ENCODE measurements at regions not wholly inside any gene's neighbourhood (a gene's known extent, or its start where the extent isn't known, plus 50 kb on each side); places are given as distances from the start of the nearest gene placed in this dataset.

GRCh38 chrX:80331285-80331684 lies 89.0 kb upstream of the TENT5D start:
- no peak for TF ChIP-seq CTCF (IDR thresholded peaks at IDR 0.05)
- no peak for TF ChIP-seq EP300 (IDR thresholded peaks at IDR 0.05; ENCODE audit: borderline replicate concordance in 1 of 2, low read depth in 1 of 2, low read length in 1 of 2)
- TF ChIP-seq REST (IDR thresholded peaks at IDR 0.05; ENCODE audit: low read depth, low read length): no peak
- TF ChIP-seq RCOR1 (IDR thresholded peaks at IDR 0.05; ENCODE audit: low read length): no peak

All from SK-N-SH (cell line).